PC-9 (cell line): ENCODE measurements at regions not wholly inside any gene's neighbourhood (a gene's known extent, or its start where the extent isn't known, plus 50 kb on each side); places are given as distances from the start of the nearest gene placed in this dataset.

ENCODE experiments used
- BruUV-seq: library from RNA; stranded (reverse); fragments of 400-500 nt; replicated peaks from 2 replicates; lab custom pipeline; 2021; lab: Mats Ljungman, UMichigan
- CTCF ChIA-PET: fragments of 300-600 bp; sonication (Branson Sonifier 250); formaldehyde crosslinking; loops from one replicate; lab custom pipeline; 2022; ENCODE audit warnings: antibody characterized with exemption; lab: Charles Lee
- POLR2A ChIA-PET: fragments of 300-600 bp; sonication (Branson Sonifier 250); formaldehyde crosslinking; loops from one replicate; lab custom pipeline; 2022; ENCODE audit warnings: antibody characterized with exemption; ENCODE audit not compliant: unreplicated experiment; lab: Charles Lee
- DNase-seq, 2 experiments: peaks; one replicate each; pipeline versions ENCODE4 v3.0.0 to v3.0.0-alpha.2; 2015 to 2022; ENCODE audit warnings: mixed read lengths in 1 of 2
- H2AFZ ChIP-seq: fragments of 200-600 bp; sonication (generic); 2 replicates; pipeline ENCODE4 v1.8.1; 2017; ENCODE audit warnings: antibody characterized with exemption
- H3F3A ChIP-seq: fragments of 200-600 bp; sonication (generic); 2 replicates; pipeline ENCODE4 v1.8.1; 2017; ENCODE audit warnings: antibody characterized with exemption, mild to moderate bottlenecking, low read depth; ENCODE audit not compliant: insufficient read depth
- H3K27ac ChIP-seq: fragments of 200-600 bp; sonication (generic); 2 replicates; pipeline ENCODE4 v1.6.1; 2016; ENCODE audit warnings: mixed run types
- H3K27me3 ChIP-seq: fragments of 200-600 bp; sonication (generic); 2 replicates; pipeline ENCODE4 v1.6.1; 2016; ENCODE audit warnings: low read depth, mixed run types; ENCODE audit not compliant: insufficient read depth
- H3K36me3 ChIP-seq: fragments of 200-600 bp; sonication (generic); 2 replicates; pipeline ENCODE4 v1.6.1; 2016; ENCODE audit warnings: low read depth, mixed run types
- H3K4me1 ChIP-seq: fragments of 200-600 bp; sonication (generic); replicated peaks from 2 replicates; pipeline ENCODE4 v1.6.1; 2016; ENCODE audit warnings: mixed run types; ENCODE audit not compliant: insufficient read depth
- H3K4me2 ChIP-seq: fragments of 200-600 bp; sonication (generic); 2 replicates; pipeline ENCODE4 v1.6.1; 2017; ENCODE audit warnings: mixed run types
- H3K4me3 ChIP-seq: fragments of 200-600 bp; sonication (generic); 2 replicates; pipeline ENCODE4 v1.6.1; 2016; ENCODE audit warnings: mixed run types
- H3K79me2 ChIP-seq: fragments of 200-600 bp; sonication (generic); 2 replicates; pipeline ENCODE4 v1.6.1; 2017; ENCODE audit warnings: low read depth, mixed run types
- H3K9me2 ChIP-seq: fragments of 200-600 bp; sonication (generic); 2 replicates; pipeline ENCODE4 v1.8.1; 2017; ENCODE audit warnings: mild to moderate bottlenecking; ENCODE audit not compliant: insufficient read depth
- H3K9me3 ChIP-seq: fragments of 200-600 bp; sonication (generic); 2 replicates; pipeline ENCODE4 v1.8.1; 2016; ENCODE audit warnings: low read depth; ENCODE audit not compliant: insufficient read depth
- H4K20me1 ChIP-seq: fragments of 200-600 bp; sonication (generic); 2 replicates; pipeline ENCODE4 v1.8.1; 2017; ENCODE audit not compliant: insufficient read depth
- CTCF ChIP-seq: fragments of 200-600 bp; sonication (generic); conservative IDR thresholded peaks from 2 replicates; pipeline ENCODE4 v1.6.1; 2017; ENCODE audit warnings: mixed run types, antibody characterized with exemption, mild to moderate bottlenecking, moderate library complexity
- EZH2 ChIP-seq: fragments of 200-600 bp; sonication (generic); IDR thresholded peaks from 2 replicates; pipeline ENCODE4 v1.8.0; 2017; ENCODE audit warnings: antibody characterized with exemption, low read depth
- intact Hi-C: fragments of 100-400 bp; cut with micrococcal nuclease; formaldehyde crosslinking; loops from one replicate; pipeline ENCODE4 v1.10.0; 2022; ENCODE audit not compliant: unreplicated experiment

GRCh38 chr18:1017227-1018058 lies 112.8 kb downstream of the ADCYAP1 start:
- Histone ChIP-seq H3K27me3 (no peaks in the 10 kb centered on the region), H3K4me1 (peaks cover 10% of the 10 kb centered on the region), H3K4me3 (no peak overlapping the region), H3K79me2 (no peaks in the 10 kb centered on the region), H3K4me2 (no peak overlapping the region), H4K20me1 (no peaks in the 10 kb centered on the region), H3K9me3 (no peaks in the 10 kb centered on the region), H2AFZ (no peak overlapping the region), H3K27ac (no peak overlapping the region), H3K36me3 (no peaks in the 10 kb centered on the region), H3K9me2 (no peaks in the 10 kb centered on the region), H3F3A (no peaks in the 10 kb centered on the region)
- no TSS peak for BruUV-seq
- ChIA-PET POLR2A (no interaction called here), CTCF (no interaction called here)
- intact Hi-C loops, result no loop called here
- TF ChIP-seq EZH2 (no peak), CTCF (no peak)
- no peak for DNase-seq

GRCh38 chr18:1018181-1018681 lies 113.6 kb downstream of the ADCYAP1 start:
- intact Hi-C loops, result no loop called here
- Histone ChIP-seq H3K36me3 (no peaks in the 10 kb centered on the region), H3K27me3 (no peaks in the 10 kb centered on the region), H3K79me2 (no peaks in the 10 kb centered on the region), H3K4me1 (peaks cover 10% of the 10 kb centered on the region), H3K27ac (no peak overlapping the region), H3K9me2 (no peaks in the 10 kb centered on the region), H3K9me3 (no peaks in the 10 kb centered on the region), H4K20me1 (no peaks in the 10 kb centered on the region), H3K4me3 (no peak overlapping the region), H3F3A (no peaks in the 10 kb centered on the region), H2AFZ (no peak overlapping the region), H3K4me2 (no peak overlapping the region)
- DNase-seq, result no peak
- ChIA-PET POLR2A (no interaction called here), CTCF (no interaction called here)
- no peak for TF ChIP-seq CTCF
- no peak for TF ChIP-seq EZH2
- no TSS peak for BruUV-seq

GRCh38 chr18:1019191-1019590 lies 114.5 kb downstream of the ADCYAP1 start:
- ChIA-PET POLR2A (no interaction called here), CTCF (no interaction called here)
- no peak overlapping the region for H3K27ac ChIP-seq
- BruUV-seq, result no TSS peak
- no peaks in the 10 kb centered on the region for H3K36me3 ChIP-seq
- H2AFZ ChIP-seq, result no peak overlapping the region
- H3F3A ChIP-seq, result no peaks in the 10 kb centered on the region
- intact Hi-C loops, result no loop called here
- no peaks in the 10 kb centered on the region for H3K79me2 ChIP-seq
- H3K4me3 ChIP-seq, result no peak overlapping the region
- no peak overlapping the region for H3K4me2 ChIP-seq
- no peaks in the 10 kb centered on the region for H3K9me2 ChIP-seq
- no peak for DNase-seq
- no peaks in the 10 kb centered on the region for H3K27me3 ChIP-seq
- no peaks in the 10 kb centered on the region for H3K9me3 ChIP-seq
- no peak for TF ChIP-seq CTCF
- no peak for TF ChIP-seq EZH2
- no peaks in the 10 kb centered on the region for H4K20me1 ChIP-seq
- H3K4me1 ChIP-seq, result peaks cover 6% of the 10 kb centered on the region
